ENCODE measurements at regions not wholly inside any gene's neighbourhood (a gene's known extent, or its start where the extent isn't known, plus 50 kb on each side); places are given as distances from the start of the nearest gene placed in this dataset.
"Not testable (repeated sequence)": the region's sequence is repeated elsewhere in the genome, so short reads cannot be mapped to it uniquely, and the experiment has no call there.

GRCh38 chr19:27861411-27861975 is 1351.5 kb downstream of the UQCRFS1 start:
- H3K36me3 ChIP-seq: no peaks in the 10 kb centered on the region
- no peaks in the 10 kb centered on the region for H3K4me1 ChIP-seq
- ATAC-seq (no peak), DNase-seq (no peak)
- intact Hi-C loops (cut with DNase I): no loop called here
- H3K9me3 ChIP-seq: peaks cover 0 to 83% of the 10 kb centered on the region in 2 donors
- H3K27me3 ChIP-seq: no peaks in the 10 kb centered on the region
- H3K27ac ChIP-seq: no peak overlapping the region
- H3K4me3 ChIP-seq: no peak overlapping the region
- TF ChIP-seq CTCF (IDR thresholded peaks at IDR 0.05): no peak

GRCh38 chr19:27860309-27860934 is 1352.5 kb downstream of the UQCRFS1 start:
- intact Hi-C loops (cut with DNase I): no loop called here
- no peaks in the 10 kb centered on the region for H3K27me3 ChIP-seq
- DNase-seq (no peak), ATAC-seq (no peak)
- H3K36me3 ChIP-seq: no peaks in the 10 kb centered on the region
- H3K27ac ChIP-seq: no peak overlapping the region
- TF ChIP-seq CTCF (IDR thresholded peaks at IDR 0.05): no peak
- H3K4me3 ChIP-seq: no peak overlapping the region
- H3K9me3 ChIP-seq: peaks cover 0 to 73% of the 10 kb centered on the region in 2 donors
- no peaks in the 10 kb centered on the region for H3K4me1 ChIP-seq

- H3K27me3 ChIP-seq: no peaks in the 10 kb centered on the region
- no peak overlapping the region for H3K4me3 ChIP-seq
- peaks cover 0 to 73% of the 10 kb centered on the region in 2 donors for H3K9me3 ChIP-seq
- H3K36me3 ChIP-seq: no peaks in the 10 kb centered on the region
- no peak for TF ChIP-seq CTCF (IDR thresholded peaks at IDR 0.05)
- intact Hi-C loops (cut with DNase I): no loop called here
- DNase-seq: no peak
- no peaks in the 10 kb centered on the region for H3K4me1 ChIP-seq
- no peak overlapping the region for H3K27ac ChIP-seq
- ATAC-seq: no peak
These were observed 1353.3 kb downstream of the UQCRFS1 start for GRCh38 chr19:27859689-27860088.

GRCh38 chr19:27858981-27859581 is 1353.9 kb downstream of the UQCRFS1 start:
- Histone ChIP-seq H3K4me3 (no peak overlapping the region), H3K4me1 (no peaks in the 10 kb centered on the region), H3K27me3 (no peaks in the 10 kb centered on the region), H3K36me3 (no peaks in the 10 kb centered on the region), H3K9me3 (peaks cover 0 to 77% of the 10 kb centered on the region in 2 donors), H3K27ac (no peak overlapping the region)
- ATAC-seq (no peak), DNase-seq (no peak)
- intact Hi-C loops (cut with DNase I): no loop called here
- no peak for TF ChIP-seq CTCF (IDR thresholded peaks at IDR 0.05)

- H3K9me3 ChIP-seq: peaks cover 0 to 83% of the 10 kb centered on the region in 2 donors
- H3K27ac ChIP-seq; H3K4me1 ChIP-seq; H3K27me3 ChIP-seq; intact Hi-C loops (cut with DNase I); H3K36me3 ChIP-seq; ATAC-seq; H3K4me3 ChIP-seq; DNase-seq: not testable (repeated sequence)
These were observed 1360.0 kb downstream of the UQCRFS1 start for GRCh38 chr19:27852931-27853330.

Data from left lung (tissue), 4 donors.